K562 (cell line): ENCODE measurements at regions not wholly inside any gene's neighbourhood (a gene's known extent, or its start where the extent isn't known, plus 50 kb on each side); places are given as distances from the start of the nearest gene placed in this dataset.

Experiments
- BCLAF1 ChIP-seq, 2 experiments: fragments of 450-650 bp in 1 of 2; IDR thresholded peaks; 2 replicates each; pipeline ENCODE4 v1.6.1; 2011 to 2017; ENCODE audit warnings: low read depth in 2 of 2, antibody characterized with exemption in 1 of 2, borderline replicate concordance in 1 of 2, low read length in 1 of 2, mild to moderate bottlenecking in 1 of 2, mixed read lengths in 1 of 2; ENCODE audit not compliant: control insufficient read depth in 1 of 2
- GTF2F1 ChIP-seq: IDR thresholded peaks from 2 replicates; pipeline ENCODE4 v1.6.1; 2011; ENCODE audit warnings: low read depth, low read length, improper control_type of control experiment
- POLR3A ChIP-seq: IDR thresholded peaks from 2 replicates; pipeline ENCODE4 v1.6.1; 2011; ENCODE audit warnings: borderline replicate concordance, mild to moderate bottlenecking, moderate library complexity; ENCODE audit not compliant: insufficient read length, insufficient read depth; ENCODE audit errors: extremely low read depth
- TF ChIP-seq, protein P1 (sequence below), 3 experiments: IDR thresholded peaks in 2 of 3; conservative IDR thresholded peaks in 1 of 3; 2 replicates each; pipeline ENCODE4 v1.5.1; 2011 to 2012; ENCODE audit warnings: low read length in 3 of 3, mild to moderate bottlenecking in 3 of 3, control low read depth in 2 of 3, improper control_type of control experiment in 1 of 3, inconsistent platforms in 1 of 3, low read depth in 1 of 3, mixed read lengths in 1 of 3, moderate library complexity in 1 of 3; ENCODE audit not compliant: insufficient read depth in 2 of 3

DNA sequence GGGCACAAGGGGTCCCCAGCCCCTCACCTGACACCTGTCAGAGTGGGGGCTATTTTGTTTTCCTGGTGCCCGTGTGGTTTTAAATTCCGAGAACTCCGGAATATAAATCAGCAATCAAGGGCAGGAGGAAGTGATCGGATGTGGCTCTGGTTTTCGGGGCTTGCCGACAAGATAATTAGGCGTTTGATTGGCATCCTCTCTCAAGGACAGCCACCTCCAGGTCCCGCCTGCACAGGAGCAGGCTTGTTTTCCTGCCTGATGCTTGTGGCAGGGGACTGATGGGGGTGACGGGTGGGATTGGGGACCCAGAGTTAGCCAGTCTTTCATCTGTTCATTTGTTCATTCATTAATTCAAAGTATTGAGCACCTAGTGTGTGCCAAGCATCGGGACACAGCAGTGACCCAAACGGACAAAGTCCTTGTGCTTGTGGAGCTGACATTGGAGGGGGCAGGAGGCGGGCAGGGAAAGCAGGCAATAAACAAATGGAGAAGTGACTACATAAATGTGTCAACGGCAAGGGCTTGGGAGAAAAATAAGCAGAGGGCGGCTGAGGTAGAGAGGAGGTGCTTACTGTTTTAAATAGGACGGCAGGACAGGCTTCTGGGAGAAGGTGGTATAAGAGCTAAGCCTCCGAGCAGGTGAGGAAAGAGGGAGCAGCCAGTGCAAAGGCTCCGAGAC lies 166.5 kb downstream of the PHETA1 start:
- TF ChIP-seq GTF2F1 (no peak), POLR3A (no peak), BCLAF1 (IDR thresholded peaks at IDR 0.05; ENCODE audit: borderline replicate concordance in 1 of 2, control insufficient read depth in 1 of 2, low read depth in 2 of 2, low read length in 1 of 2) (no peak)
- TF ChIP-seq, protein P1, sequence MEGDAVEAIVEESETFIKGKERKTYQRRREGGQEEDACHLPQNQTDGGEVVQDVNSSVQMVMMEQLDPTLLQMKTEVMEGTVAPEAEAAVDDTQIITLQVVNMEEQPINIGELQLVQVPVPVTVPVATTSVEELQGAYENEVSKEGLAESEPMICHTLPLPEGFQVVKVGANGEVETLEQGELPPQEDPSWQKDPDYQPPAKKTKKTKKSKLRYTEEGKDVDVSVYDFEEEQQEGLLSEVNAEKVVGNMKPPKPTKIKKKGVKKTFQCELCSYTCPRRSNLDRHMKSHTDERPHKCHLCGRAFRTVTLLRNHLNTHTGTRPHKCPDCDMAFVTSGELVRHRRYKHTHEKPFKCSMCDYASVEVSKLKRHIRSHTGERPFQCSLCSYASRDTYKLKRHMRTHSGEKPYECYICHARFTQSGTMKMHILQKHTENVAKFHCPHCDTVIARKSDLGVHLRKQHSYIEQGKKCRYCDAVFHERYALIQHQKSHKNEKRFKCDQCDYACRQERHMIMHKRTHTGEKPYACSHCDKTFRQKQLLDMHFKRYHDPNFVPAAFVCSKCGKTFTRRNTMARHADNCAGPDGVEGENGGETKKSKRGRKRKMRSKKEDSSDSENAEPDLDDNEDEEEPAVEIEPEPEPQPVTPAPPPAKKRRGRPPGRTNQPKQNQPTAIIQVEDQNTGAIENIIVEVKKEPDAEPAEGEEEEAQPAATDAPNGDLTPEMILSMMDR (IDR thresholded peaks at IDR 0.05 in 2 of 3, conservative IDR thresholded peaks at IDR 0.05 in 1 of 3; ENCODE audit: insufficient read depth in 2 of 3, low read depth in 1 of 3, low read length in 3 of 3), result no peak
